Testis (tissue), 2 donors: ENCODE measurements at regions not wholly inside any gene's neighbourhood (a gene's known extent, or its start where the extent isn't known, plus 50 kb on each side); places are given as distances from the start of the nearest gene placed in this dataset.

Source experiments
- POLR2A ChIP-seq: fragments of 450-650 bp; IDR thresholded peaks from one replicate; pipeline ENCODE4 v1.6.1; 2017; ENCODE audit warnings: antibody characterized with exemption, mild to moderate bottlenecking, moderate library complexity
- TF ChIP-seq, protein P1 (sequence below), 3 experiments: fragments of 450-650 bp in 2 of 3; fragments of 200-600 bp in 1 of 3; sonication (generic) in 1 of 3; IDR thresholded peaks; one replicate each; pipeline ENCODE4 v1.5.1; 2016 to 2019; ENCODE audit warnings: antibody characterized with exemption in 3 of 3, mild to moderate bottlenecking in 2 of 3, moderate library complexity in 1 of 3

- TF ChIP-seq, protein P1, sequence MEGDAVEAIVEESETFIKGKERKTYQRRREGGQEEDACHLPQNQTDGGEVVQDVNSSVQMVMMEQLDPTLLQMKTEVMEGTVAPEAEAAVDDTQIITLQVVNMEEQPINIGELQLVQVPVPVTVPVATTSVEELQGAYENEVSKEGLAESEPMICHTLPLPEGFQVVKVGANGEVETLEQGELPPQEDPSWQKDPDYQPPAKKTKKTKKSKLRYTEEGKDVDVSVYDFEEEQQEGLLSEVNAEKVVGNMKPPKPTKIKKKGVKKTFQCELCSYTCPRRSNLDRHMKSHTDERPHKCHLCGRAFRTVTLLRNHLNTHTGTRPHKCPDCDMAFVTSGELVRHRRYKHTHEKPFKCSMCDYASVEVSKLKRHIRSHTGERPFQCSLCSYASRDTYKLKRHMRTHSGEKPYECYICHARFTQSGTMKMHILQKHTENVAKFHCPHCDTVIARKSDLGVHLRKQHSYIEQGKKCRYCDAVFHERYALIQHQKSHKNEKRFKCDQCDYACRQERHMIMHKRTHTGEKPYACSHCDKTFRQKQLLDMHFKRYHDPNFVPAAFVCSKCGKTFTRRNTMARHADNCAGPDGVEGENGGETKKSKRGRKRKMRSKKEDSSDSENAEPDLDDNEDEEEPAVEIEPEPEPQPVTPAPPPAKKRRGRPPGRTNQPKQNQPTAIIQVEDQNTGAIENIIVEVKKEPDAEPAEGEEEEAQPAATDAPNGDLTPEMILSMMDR (IDR thresholded peaks at IDR 0.05), result no peak
- TF ChIP-seq POLR2A, result no peak
Observed at GRCh38 chr14:83007641-83008225, 1474.1 kb upstream of the SEL1L start.
